Progenitor cell of endocrine pancreas (in vitro differentiated cells): ENCODE measurements at regions not wholly inside any gene's neighbourhood (a gene's known extent, or its start where the extent isn't known, plus 50 kb on each side); places are given as distances from the start of the nearest gene placed in this dataset.

Experiments used
- DNase-seq: peaks from one replicate; pipeline ENCODE4 v3.0.0; 2021; ENCODE audit warnings: low spot score; ENCODE audit not compliant: unreplicated experiment
- H3K27ac Mint-ChIP-seq: 2 replicates; pipeline ENCODE4 v1.8.0; 2021; ENCODE audit warnings: mild to moderate bottlenecking, moderate library complexity, mixed read lengths
- H3K27me3 Mint-ChIP-seq: 2 replicates; pipeline ENCODE4 v1.8.0; 2021; ENCODE audit warnings: mixed read lengths
- H3K36me3 Mint-ChIP-seq: 2 replicates; pipeline ENCODE4 v1.8.0; 2022; ENCODE audit warnings: mixed read lengths; ENCODE audit not compliant: insufficient read depth
- H3K4me1 Mint-ChIP-seq: 2 replicates; pipeline ENCODE4 v1.8.0; 2021; ENCODE audit warnings: low read depth, mixed read lengths
- H3K4me3 Mint-ChIP-seq: 2 replicates; pipeline ENCODE4 v1.8.0; 2021; ENCODE audit warnings: low read depth, mild to moderate bottlenecking, moderate library complexity, mixed read lengths
- H3K9me3 Mint-ChIP-seq: 2 replicates; pipeline ENCODE4 v1.8.0; 2021; ENCODE audit warnings: low read depth, mixed read lengths
- CTCF ChIP-seq: fragments of 200-600 bp; sonication (generic); IDR thresholded peaks from one replicate; pipeline ENCODE4 v1.5.0; 2021; ENCODE audit warnings: antibody characterized with exemption, mild to moderate bottlenecking; ENCODE audit not compliant: unreplicated experiment

GRCh38 chr18:64258111-64258650, 109.3 kb upstream of the LINC00305 start:
- Mint-ChIP-seq H3K4me1 (peaks cover 10% of the 10 kb centered on the region), H3K9me3 (peaks cover 6% of the 10 kb centered on the region), H3K4me3 (no peak overlapping the region), H3K36me3 (no peaks in the 10 kb centered on the region), H3K27me3 (no peaks in the 10 kb centered on the region), H3K27ac (no peak overlapping the region)
- DNase-seq, result no peak
- no peak for TF ChIP-seq CTCF

- DNase-seq, result no peak
- Mint-ChIP-seq H3K27me3 (no peaks in the 10 kb centered on the region), H3K4me1 (no peaks in the 10 kb centered on the region), H3K9me3 (peaks cover 7% of the 10 kb centered on the region), H3K36me3 (no peaks in the 10 kb centered on the region), H3K4me3 (no peak overlapping the region), H3K27ac (no peak overlapping the region)
- TF ChIP-seq CTCF, result no peak
Measured at GRCh38 chr18:64254399-64255093, 105.7 kb upstream of the LINC00305 start.

- no peak for DNase-seq
- Mint-ChIP-seq H3K9me3 (peaks cover 10% of the 10 kb centered on the region), H3K4me3 (no peak overlapping the region), H3K36me3 (peaks cover 2% of the 10 kb centered on the region), H3K4me1 (no peaks in the 10 kb centered on the region), H3K27ac (no peak overlapping the region), H3K27me3 (no peaks in the 10 kb centered on the region)
- no peak for TF ChIP-seq CTCF
Measured at GRCh38 chr18:64253873-64254272, 105.0 kb upstream of the LINC00305 start.

GRCh38 chr18:64253222-64253621, 104.3 kb upstream of the LINC00305 start:
- no peaks in the 10 kb centered on the region for H3K27me3 Mint-ChIP-seq
- peaks cover 2% of the 10 kb centered on the region for H3K36me3 Mint-ChIP-seq
- TF ChIP-seq CTCF, result no peak
- no peak overlapping the region for H3K4me3 Mint-ChIP-seq
- H3K9me3 Mint-ChIP-seq, result peaks cover 10% of the 10 kb centered on the region
- H3K27ac Mint-ChIP-seq, result no peak overlapping the region
- no peaks in the 10 kb centered on the region for H3K4me1 Mint-ChIP-seq
- no peak for DNase-seq

GRCh38 chr18:64248836-64249235, 99.9 kb upstream of the LINC00305 start:
- Mint-ChIP-seq H3K4me1 (no peaks in the 10 kb centered on the region), H3K36me3 (peaks cover 2% of the 10 kb centered on the region), H3K9me3 (peaks cover 4% of the 10 kb centered on the region), H3K4me3 (no peak overlapping the region), H3K27me3 (no peaks in the 10 kb centered on the region), H3K27ac (no peak overlapping the region)
- DNase-seq, result no peak
- no peak for TF ChIP-seq CTCF
